Vagina (tissue), 2 donors: ENCODE measurements at regions not wholly inside any gene's neighbourhood (a gene's known extent, or its start where the extent isn't known, plus 50 kb on each side); places are given as distances from the start of the nearest gene placed in this dataset.

ENCODE experiments used
- POLR2A ChIP-seq, 2 donors: fragments of 450-650 bp; IDR thresholded peaks; one replicate each; pipeline ENCODE4 v1.6.1; 2017; ENCODE audit warnings: antibody characterized with exemption in 2 of 2, mild to moderate bottlenecking in 2 of 2, moderate library complexity in 2 of 2
- TF ChIP-seq, protein P1 (sequence below), 3 experiments: fragments of 450-650 bp in 2 of 3; fragments of 200-600 bp in 1 of 3; sonication (generic) in 1 of 3; IDR thresholded peaks; one replicate each; pipeline ENCODE4 v1.5.1; 2017 to 2019; ENCODE audit warnings: antibody characterized with exemption in 3 of 3, mild to moderate bottlenecking in 2 of 3, moderate library complexity in 2 of 3

DNA sequence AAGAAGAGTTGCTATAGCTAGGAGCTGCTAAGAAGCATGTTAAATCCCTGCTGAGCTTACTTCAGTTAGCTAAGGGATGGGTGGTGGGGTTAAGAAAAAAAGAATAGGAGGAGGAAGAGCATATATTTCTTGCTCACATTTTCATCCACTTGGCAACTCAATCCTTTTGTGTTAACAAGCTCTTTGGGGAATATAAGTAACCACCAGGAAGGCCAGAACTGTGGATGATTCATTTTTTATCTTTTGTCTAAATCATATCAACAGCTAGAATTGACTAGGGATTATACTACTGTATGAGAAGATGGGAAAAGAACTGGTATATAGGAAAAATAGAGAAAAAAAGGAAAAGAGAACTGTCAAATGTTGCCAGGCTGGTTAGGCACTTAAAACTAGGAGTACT lies 555.3 kb upstream of the ARRDC3 start:
- no peak for TF ChIP-seq POLR2A (IDR thresholded peaks at IDR 0.05)
- TF ChIP-seq, protein P1, sequence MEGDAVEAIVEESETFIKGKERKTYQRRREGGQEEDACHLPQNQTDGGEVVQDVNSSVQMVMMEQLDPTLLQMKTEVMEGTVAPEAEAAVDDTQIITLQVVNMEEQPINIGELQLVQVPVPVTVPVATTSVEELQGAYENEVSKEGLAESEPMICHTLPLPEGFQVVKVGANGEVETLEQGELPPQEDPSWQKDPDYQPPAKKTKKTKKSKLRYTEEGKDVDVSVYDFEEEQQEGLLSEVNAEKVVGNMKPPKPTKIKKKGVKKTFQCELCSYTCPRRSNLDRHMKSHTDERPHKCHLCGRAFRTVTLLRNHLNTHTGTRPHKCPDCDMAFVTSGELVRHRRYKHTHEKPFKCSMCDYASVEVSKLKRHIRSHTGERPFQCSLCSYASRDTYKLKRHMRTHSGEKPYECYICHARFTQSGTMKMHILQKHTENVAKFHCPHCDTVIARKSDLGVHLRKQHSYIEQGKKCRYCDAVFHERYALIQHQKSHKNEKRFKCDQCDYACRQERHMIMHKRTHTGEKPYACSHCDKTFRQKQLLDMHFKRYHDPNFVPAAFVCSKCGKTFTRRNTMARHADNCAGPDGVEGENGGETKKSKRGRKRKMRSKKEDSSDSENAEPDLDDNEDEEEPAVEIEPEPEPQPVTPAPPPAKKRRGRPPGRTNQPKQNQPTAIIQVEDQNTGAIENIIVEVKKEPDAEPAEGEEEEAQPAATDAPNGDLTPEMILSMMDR (IDR thresholded peaks at IDR 0.05) = no peak
